GM12874 (cell line): ENCODE measurements at regions not wholly inside any gene's neighbourhood (a gene's known extent, or its start where the extent isn't known, plus 50 kb on each side); places are given as distances from the start of the nearest gene placed in this dataset.

Experiments used
- CTCF ChIP-seq: IDR thresholded peaks from 2 replicates; pipeline ENCODE4 v1.5.1; 2011; ENCODE audit warnings: low read depth, mild to moderate bottlenecking, control low read depth, low read length, moderate library complexity; ENCODE audit not compliant: insufficient read depth

- TF ChIP-seq CTCF, result no peak
Measured at GRCh38 chr5:167460449-167461020, 830.9 kb upstream of the WWC1 start.

- no peak for TF ChIP-seq CTCF
Measured at GRCh38 chr5:167463939-167464338, 827.5 kb upstream of the WWC1 start.

- TF ChIP-seq CTCF, result no peak
Measured at GRCh38 chr5:167466992-167467391, 824.5 kb upstream of the WWC1 start.

- TF ChIP-seq CTCF, result no peak
Measured at GRCh38 chr5:167472566-167473108, 818.8 kb upstream of the WWC1 start.

GRCh38 chr5:167478188-167478587 lies 813.3 kb upstream of the WWC1 start:
- TF ChIP-seq CTCF, result no peak

GRCh38 chr5:167479779-167480178 lies 811.7 kb upstream of the WWC1 start:
- TF ChIP-seq CTCF, result no peak

DNA sequence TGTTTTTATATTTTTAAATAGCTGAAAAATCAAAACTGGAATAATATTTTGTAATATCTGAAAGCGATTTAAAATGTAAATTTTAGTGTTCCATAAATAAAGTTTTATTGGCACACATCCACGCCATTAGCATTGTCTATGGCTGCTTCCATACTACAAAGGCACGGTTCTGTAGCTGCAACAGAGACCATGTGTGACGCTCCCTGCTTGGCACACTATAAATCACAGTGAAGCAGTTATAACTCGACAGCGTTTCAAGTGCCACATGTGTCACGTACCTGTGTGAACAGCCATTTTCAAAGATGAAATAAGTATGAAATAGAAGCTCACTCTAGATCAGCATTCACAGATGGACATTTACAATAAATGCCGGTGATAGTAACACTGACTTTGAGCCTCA lies 810.1 kb upstream of the WWC1 start:
- no peak for TF ChIP-seq CTCF
